ENCODE measurements at regions not wholly inside any gene's neighbourhood (a gene's known extent, or its start where the extent isn't known, plus 50 kb on each side); places are given as distances from the start of the nearest gene placed in this dataset.

GRCh38 chr1:229941160-229941559 is 125.9 kb upstream of the GALNT2 start:
- H3K4me1 ChIP-seq, result no peaks in the 10 kb centered on the region
- TF ChIP-seq CTCF (IDR thresholded peaks at IDR 0.05), result no peak

GRCh38 chr1:229941831-229942230 is 125.2 kb upstream of the GALNT2 start:
- H3K27ac ChIP-seq, result no peak overlapping the region
- TF ChIP-seq CTCF (IDR thresholded peaks at IDR 0.05), result no peak
- intact Hi-C loops (cut with DNase I; ENCODE audit: low total_unique reads), result no loop called here
- H3K36me3 ChIP-seq, result no peaks in the 10 kb centered on the region
- no peaks in the 10 kb centered on the region for H3K4me1 ChIP-seq
- H3K4me3 ChIP-seq, result no peak overlapping the region
- no peak for DNase-seq
- no peaks in the 10 kb centered on the region for H3K9me3 ChIP-seq
- no peaks in the 10 kb centered on the region for H3K27me3 ChIP-seq

More at GRCh38 chr1:229941160-229941559, 125.9 kb upstream of the GALNT2 start:
- H3K27ac ChIP-seq, result no peak overlapping the region
- no peak for DNase-seq
- no peak overlapping the region for H3K4me3 ChIP-seq
- H3K9me3 ChIP-seq, result no peaks in the 10 kb centered on the region
- no peaks in the 10 kb centered on the region for H3K36me3 ChIP-seq
- intact Hi-C loops (cut with DNase I; ENCODE audit: low total_unique reads), result no loop called here
- H3K27me3 ChIP-seq, result no peaks in the 10 kb centered on the region

GRCh38 chr1:229942501-229942900 is 124.5 kb upstream of the GALNT2 start:
- intact Hi-C loops (cut with DNase I; ENCODE audit: low total_unique reads), result no loop called here
- Histone ChIP-seq H3K36me3 (no peaks in the 10 kb centered on the region), H3K4me1 (no peaks in the 10 kb centered on the region), H3K27me3 (no peaks in the 10 kb centered on the region), H3K27ac (no peak overlapping the region), H3K9me3 (no peaks in the 10 kb centered on the region), H3K4me3 (no peak overlapping the region)
- no peak for DNase-seq
- no peak for TF ChIP-seq CTCF (IDR thresholded peaks at IDR 0.05)

GRCh38 chr1:229943148-229943714 is 123.8 kb upstream of the GALNT2 start:
- H3K4me3 ChIP-seq, result no peak overlapping the region
- intact Hi-C loops (cut with DNase I; ENCODE audit: low total_unique reads), result no loop called here
- DNase-seq, result no peak
- no peaks in the 10 kb centered on the region for H3K4me1 ChIP-seq
- H3K36me3 ChIP-seq, result no peaks in the 10 kb centered on the region
- H3K27ac ChIP-seq, result no peak overlapping the region
- peaks cover 0 to under 1% of the 10 kb centered on the region in 2 donors for H3K27me3 ChIP-seq
- H3K9me3 ChIP-seq, result no peaks in the 10 kb centered on the region
- TF ChIP-seq CTCF (IDR thresholded peaks at IDR 0.05), result no peak

GRCh38 chr1:229943988-229944743 is 122.9 kb upstream of the GALNT2 start:
- DNase-seq, result no peak
- Histone ChIP-seq H3K9me3 (no peaks in the 10 kb centered on the region), H3K4me3 (no peak overlapping the region), H3K27me3 (peaks cover 0 to 4% of the 10 kb centered on the region in 2 donors), H3K4me1 (no peaks in the 10 kb centered on the region), H3K36me3 (no peaks in the 10 kb centered on the region), H3K27ac (no peak overlapping the region)
- intact Hi-C loops (cut with DNase I; ENCODE audit: low total_unique reads), result no loop called here
- no peak for TF ChIP-seq CTCF (IDR thresholded peaks at IDR 0.05)
